Osteocyte (in vitro differentiated cells): ENCODE measurements at regions not wholly inside any gene's neighbourhood (a gene's known extent, or its start where the extent isn't known, plus 50 kb on each side); places are given as distances from the start of the nearest gene placed in this dataset.

Experiments used
- DNase-seq: peaks from one replicate; pipeline ENCODE4 v3.0.0; 2021; ENCODE audit warnings: mixed read lengths; ENCODE audit not compliant: unreplicated experiment; ENCODE audit errors: extremely low spot score
- H3K27ac Mint-ChIP-seq: one replicate; pipeline ENCODE4 v1.8.0; 2021; ENCODE audit warnings: mild to moderate bottlenecking, mixed read lengths; ENCODE audit not compliant: unreplicated experiment
- H3K27me3 Mint-ChIP-seq: one replicate; pipeline ENCODE4 v1.8.0; 2021; ENCODE audit warnings: mixed read lengths; ENCODE audit not compliant: unreplicated experiment
- H3K36me3 Mint-ChIP-seq: one replicate; pipeline ENCODE4 v1.8.0; 2021; ENCODE audit warnings: mixed read lengths; ENCODE audit not compliant: unreplicated experiment
- H3K4me1 Mint-ChIP-seq: one replicate; pipeline ENCODE4 v1.8.0; 2021; ENCODE audit warnings: mixed read lengths; ENCODE audit not compliant: unreplicated experiment
- H3K4me3 Mint-ChIP-seq: one replicate; pipeline ENCODE4 v1.8.0; 2021; ENCODE audit warnings: mild to moderate bottlenecking, moderate library complexity, mixed read lengths; ENCODE audit not compliant: unreplicated experiment
- H3K9me3 Mint-ChIP-seq: one replicate; pipeline ENCODE4 v1.8.0; 2021; ENCODE audit warnings: mixed read lengths; ENCODE audit not compliant: unreplicated experiment
- CTCF ChIP-seq: fragments of 200-600 bp; sonication (generic); IDR thresholded peaks from 2 replicates; pipeline ENCODE4 v1.5.0; 2021; ENCODE audit warnings: antibody characterized with exemption, mild to moderate bottlenecking, moderate library complexity

GRCh38 chr20:51218603-51219002 is 195.7 kb upstream of the KCNG1 start:
- DNase-seq = no peak
- no peak overlapping the region for H3K4me3 Mint-ChIP-seq
- peaks cover 20% of the 10 kb centered on the region for H3K4me1 Mint-ChIP-seq
- no peak overlapping the region for H3K27ac Mint-ChIP-seq
- no peak for TF ChIP-seq CTCF
- H3K9me3 Mint-ChIP-seq = no peaks in the 10 kb centered on the region
- peaks cover 48% of the 10 kb centered on the region for H3K27me3 Mint-ChIP-seq
- no peaks in the 10 kb centered on the region for H3K36me3 Mint-ChIP-seq

- no peak for TF ChIP-seq CTCF
- no peak overlapping the region for H3K27ac Mint-ChIP-seq
Observed at GRCh38 chr20:51217347-51218045, 194.6 kb upstream of the KCNG1 start.

GRCh38 chr20:51216850-51217249 is 193.9 kb upstream of the KCNG1 start:
- H3K9me3 Mint-ChIP-seq = no peaks in the 10 kb centered on the region
- TF ChIP-seq CTCF = no peak
- H3K27ac Mint-ChIP-seq = no peak overlapping the region

More at GRCh38 chr20:51217347-51218045, 194.6 kb upstream of the KCNG1 start:
- DNase-seq = no peak
- no peak overlapping the region for H3K4me3 Mint-ChIP-seq
- H3K4me1 Mint-ChIP-seq = peaks cover 20% of the 10 kb centered on the region
- no peaks in the 10 kb centered on the region for H3K36me3 Mint-ChIP-seq
- H3K9me3 Mint-ChIP-seq = no peaks in the 10 kb centered on the region
- H3K27me3 Mint-ChIP-seq = peaks cover 50% of the 10 kb centered on the region

GRCh38 chr20:51212816-51213215 is 189.9 kb upstream of the KCNG1 start:
- no peak overlapping the region for H3K27ac Mint-ChIP-seq
- no peak for TF ChIP-seq CTCF
- no peak overlapping the region for H3K4me3 Mint-ChIP-seq
- H3K4me1 Mint-ChIP-seq = peaks cover 7% of the 10 kb centered on the region
- no peaks in the 10 kb centered on the region for H3K9me3 Mint-ChIP-seq
- H3K36me3 Mint-ChIP-seq = no peaks in the 10 kb centered on the region
- peaks cover 67% of the 10 kb centered on the region for H3K27me3 Mint-ChIP-seq
- no peak for DNase-seq

More at GRCh38 chr20:51216850-51217249, 193.9 kb upstream of the KCNG1 start:
- H3K4me3 Mint-ChIP-seq = no peak overlapping the region
- peaks cover 15% of the 10 kb centered on the region for H3K4me1 Mint-ChIP-seq
- no peaks in the 10 kb centered on the region for H3K36me3 Mint-ChIP-seq
- DNase-seq = no peak
- peaks cover 55% of the 10 kb centered on the region for H3K27me3 Mint-ChIP-seq

GRCh38 chr20:51211191-51211590 is 188.3 kb upstream of the KCNG1 start:
- H3K27me3 Mint-ChIP-seq = peaks cover 67% of the 10 kb centered on the region
- TF ChIP-seq CTCF = no peak
- H3K4me3 Mint-ChIP-seq = no peak overlapping the region
- H3K27ac Mint-ChIP-seq = no peak overlapping the region
- H3K9me3 Mint-ChIP-seq = no peaks in the 10 kb centered on the region
- H3K36me3 Mint-ChIP-seq = no peaks in the 10 kb centered on the region
- DNase-seq = no peak
- H3K4me1 Mint-ChIP-seq = peaks cover 16% of the 10 kb centered on the region
